A673 (cell line): ENCODE measurements at regions not wholly inside any gene's neighbourhood (a gene's known extent, or its start where the extent isn't known, plus 50 kb on each side); places are given as distances from the start of the nearest gene placed in this dataset.

ENCODE experiments used
- BruUV-seq: library from RNA; stranded (reverse); fragments of 400-500 nt; replicated peaks from 2 replicates; lab custom pipeline; 2021; lab: Mats Ljungman, UMichigan
- CTCF ChIA-PET: fragments of 300-600 bp; sonication (Branson Sonifier 250); formaldehyde crosslinking; loops from one replicate; lab custom pipeline; 2022; ENCODE audit warnings: antibody characterized with exemption; lab: Charles Lee
- POLR2A ChIA-PET: fragments of 300-600 bp; sonication (Branson Sonifier 250); formaldehyde crosslinking; loops from one replicate; lab custom pipeline; 2022; ENCODE audit warnings: antibody characterized with exemption; ENCODE audit not compliant: low non-redundant PET; lab: Charles Lee
- DNase-seq: peaks from one replicate; pipeline ENCODE4 v3.0.0-alpha.2; 2015; ENCODE audit warnings: low spot score
- H3K27ac ChIP-seq: fragments of 200-600 bp; sonication (generic); 2 replicates; pipeline ENCODE4 v1.5.1; 2016; ENCODE audit warnings: mixed run types, low read depth, mild to moderate bottlenecking, mixed read lengths, antibody characterized with exemption, low read length; ENCODE audit not compliant: poor library complexity, severe bottlenecking
- H3K27me3 ChIP-seq: fragments of 200-600 bp; sonication (generic); replicated peaks from 2 replicates; pipeline ENCODE4 v1.6.1; 2017; ENCODE audit warnings: mixed run types, low read depth, mild to moderate bottlenecking, mixed read lengths, antibody characterized with exemption, low read length; ENCODE audit not compliant: insufficient read depth, poor library complexity
- H3K36me3 ChIP-seq: fragments of 200-600 bp; sonication (generic); 2 replicates; pipeline ENCODE4 v1.6.1; 2016; ENCODE audit warnings: mixed run types, mild to moderate bottlenecking, mixed read lengths, antibody characterized with exemption, low read length; ENCODE audit not compliant: insufficient read depth, poor library complexity, severe bottlenecking
- H3K4me1 ChIP-seq: fragments of 200-600 bp; sonication (generic); 2 replicates; pipeline ENCODE4 v1.6.1; 2017; ENCODE audit warnings: mixed run types, mild to moderate bottlenecking, mixed read lengths, antibody characterized with exemption, low read length; ENCODE audit not compliant: insufficient read depth, poor library complexity, severe bottlenecking
- H3K4me3 ChIP-seq: fragments of 200-600 bp; sonication (generic); 2 replicates; pipeline ENCODE4 v1.5.1; 2016; ENCODE audit warnings: low read depth, mixed run types, mild to moderate bottlenecking, mixed read lengths, low read length; ENCODE audit not compliant: poor library complexity, severe bottlenecking
- H3K9me3 ChIP-seq: fragments of 200-600 bp; sonication (generic); 2 replicates; pipeline ENCODE4 v1.6.1; 2016; ENCODE audit warnings: mixed run types, low read depth, mild to moderate bottlenecking, mixed read lengths, antibody characterized with exemption, low read length; ENCODE audit not compliant: poor library complexity, severe bottlenecking
- CTCF ChIP-seq: fragments of 300-800, 200-600 bp; sonication (generic); conservative IDR thresholded peaks from 2 replicates; pipeline ENCODE4 v1.5.1; 2017; ENCODE audit warnings: low read depth, mild to moderate bottlenecking, antibody characterized with exemption, low read length, moderate library complexity, mixed read lengths
- EZH2 ChIP-seq: fragments of 200-600 bp; sonication (generic); IDR thresholded peaks from 2 replicates; pipeline ENCODE4 v1.6.1; 2017; ENCODE audit warnings: borderline replicate concordance, low read depth, mild to moderate bottlenecking, mixed read lengths, antibody characterized with exemption, low read length; ENCODE audit not compliant: poor library complexity, severe bottlenecking
- intact Hi-C: fragments of 100-400 bp; cut with micrococcal nuclease; formaldehyde crosslinking; loops from one replicate; pipeline ENCODE4 v1.10.0; 2022; ENCODE audit not compliant: unreplicated experiment

DNA sequence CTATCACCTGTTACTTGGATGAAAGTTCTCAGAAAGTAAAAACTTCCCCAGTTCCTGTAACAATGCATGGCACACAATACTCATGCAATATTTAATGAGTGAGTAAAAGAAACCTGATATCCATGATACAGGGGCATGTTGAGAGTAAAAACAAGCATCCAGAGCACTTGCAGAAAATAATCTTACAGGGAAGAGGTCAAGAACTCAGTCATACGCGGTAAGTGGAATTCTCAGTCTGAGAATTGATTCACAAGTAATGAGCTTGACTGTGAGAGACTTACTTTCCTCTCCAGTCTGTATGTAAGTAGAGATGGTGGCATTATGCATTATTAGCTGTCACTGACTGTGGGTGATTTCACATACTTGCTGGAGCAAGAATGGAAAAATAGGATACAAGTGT is 976.9 kb downstream of the BRINP3 start:
- ChIA-PET POLR2A (no interaction called here), CTCF (no interaction called here)
- Histone ChIP-seq H3K4me3 (no peak overlapping the region), H3K36me3 (no peaks in the 10 kb centered on the region), H3K27me3 (no peaks in the 10 kb centered on the region), H3K27ac (no peak overlapping the region), H3K4me1 (no peaks in the 10 kb centered on the region), H3K9me3 (peaks cover 5% of the 10 kb centered on the region)
- no TSS peak for BruUV-seq
- intact Hi-C loops = no loop called here
- no peak for DNase-seq
- no peak for TF ChIP-seq CTCF
- no peak for TF ChIP-seq EZH2

DNA sequence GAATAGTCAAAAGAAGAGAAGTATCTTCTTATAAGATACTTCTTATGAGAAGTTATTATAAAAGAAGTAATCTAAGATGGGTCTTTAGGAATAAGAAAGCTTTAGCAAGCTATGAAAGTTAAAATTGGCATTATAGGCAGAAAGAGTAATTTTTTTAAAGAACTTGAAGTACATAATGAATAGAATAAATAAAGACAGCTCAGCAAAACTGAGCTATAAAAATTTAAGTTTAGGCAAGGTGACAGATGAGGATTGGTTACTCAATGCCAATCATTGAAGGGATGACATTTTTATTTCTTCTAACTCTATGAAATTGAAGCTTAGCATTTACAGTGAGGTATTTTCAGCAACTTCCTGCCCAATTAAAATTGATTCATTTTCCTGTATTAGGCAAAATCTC is 966.8 kb downstream of the BRINP3 start:
- BruUV-seq = no TSS peak
- H3K4me3 ChIP-seq = no peak overlapping the region
- ChIA-PET POLR2A (no interaction called here), CTCF (no interaction called here)
- intact Hi-C loops = no loop called here
- no peaks in the 10 kb centered on the region for H3K36me3 ChIP-seq
- H3K4me1 ChIP-seq = no peaks in the 10 kb centered on the region
- no peak for DNase-seq
- TF ChIP-seq CTCF (no peak), EZH2 (no peak)
- H3K27ac ChIP-seq = no peak overlapping the region
- no peaks in the 10 kb centered on the region for H3K27me3 ChIP-seq
- no peaks in the 10 kb centered on the region for H3K9me3 ChIP-seq

GRCh38 chr1:189513091-189513490 is 964.6 kb downstream of the BRINP3 start:
- no peaks in the 10 kb centered on the region for H3K9me3 ChIP-seq
- no peaks in the 10 kb centered on the region for H3K27me3 ChIP-seq
- H3K36me3 ChIP-seq = no peaks in the 10 kb centered on the region
- BruUV-seq = no TSS peak
- ChIA-PET CTCF (no interaction called here), POLR2A (no interaction called here)
- H3K27ac ChIP-seq = no peak overlapping the region
- DNase-seq = no peak
- H3K4me3 ChIP-seq = no peak overlapping the region
- H3K4me1 ChIP-seq = no peaks in the 10 kb centered on the region
- TF ChIP-seq CTCF (no peak), EZH2 (no peak)
- intact Hi-C loops = no loop called here
